GM10266 (cell line): ENCODE measurements at regions not wholly inside any gene's neighbourhood (a gene's known extent, or its start where the extent isn't known, plus 50 kb on each side); places are given as distances from the start of the nearest gene placed in this dataset.

Experiments
- DNase-seq: peaks from one replicate; pipeline ENCODE4 v3.0.0; 2012; ENCODE audit errors: extremely low spot score
- TF ChIP-seq, protein P1 (sequence below): IDR thresholded peaks from 2 replicates; pipeline ENCODE4 v1.5.1; 2012; ENCODE audit warnings: mild to moderate bottlenecking, low read depth; ENCODE audit not compliant: control insufficient read depth, insufficient read depth; ENCODE audit errors: missing control alignments

- TF ChIP-seq, protein P1, sequence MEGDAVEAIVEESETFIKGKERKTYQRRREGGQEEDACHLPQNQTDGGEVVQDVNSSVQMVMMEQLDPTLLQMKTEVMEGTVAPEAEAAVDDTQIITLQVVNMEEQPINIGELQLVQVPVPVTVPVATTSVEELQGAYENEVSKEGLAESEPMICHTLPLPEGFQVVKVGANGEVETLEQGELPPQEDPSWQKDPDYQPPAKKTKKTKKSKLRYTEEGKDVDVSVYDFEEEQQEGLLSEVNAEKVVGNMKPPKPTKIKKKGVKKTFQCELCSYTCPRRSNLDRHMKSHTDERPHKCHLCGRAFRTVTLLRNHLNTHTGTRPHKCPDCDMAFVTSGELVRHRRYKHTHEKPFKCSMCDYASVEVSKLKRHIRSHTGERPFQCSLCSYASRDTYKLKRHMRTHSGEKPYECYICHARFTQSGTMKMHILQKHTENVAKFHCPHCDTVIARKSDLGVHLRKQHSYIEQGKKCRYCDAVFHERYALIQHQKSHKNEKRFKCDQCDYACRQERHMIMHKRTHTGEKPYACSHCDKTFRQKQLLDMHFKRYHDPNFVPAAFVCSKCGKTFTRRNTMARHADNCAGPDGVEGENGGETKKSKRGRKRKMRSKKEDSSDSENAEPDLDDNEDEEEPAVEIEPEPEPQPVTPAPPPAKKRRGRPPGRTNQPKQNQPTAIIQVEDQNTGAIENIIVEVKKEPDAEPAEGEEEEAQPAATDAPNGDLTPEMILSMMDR: no peak
- no peak for DNase-seq
Observed at GRCh38 chr11:91435694-91436395, 788.8 kb upstream of the FAT3 start.

DNA sequence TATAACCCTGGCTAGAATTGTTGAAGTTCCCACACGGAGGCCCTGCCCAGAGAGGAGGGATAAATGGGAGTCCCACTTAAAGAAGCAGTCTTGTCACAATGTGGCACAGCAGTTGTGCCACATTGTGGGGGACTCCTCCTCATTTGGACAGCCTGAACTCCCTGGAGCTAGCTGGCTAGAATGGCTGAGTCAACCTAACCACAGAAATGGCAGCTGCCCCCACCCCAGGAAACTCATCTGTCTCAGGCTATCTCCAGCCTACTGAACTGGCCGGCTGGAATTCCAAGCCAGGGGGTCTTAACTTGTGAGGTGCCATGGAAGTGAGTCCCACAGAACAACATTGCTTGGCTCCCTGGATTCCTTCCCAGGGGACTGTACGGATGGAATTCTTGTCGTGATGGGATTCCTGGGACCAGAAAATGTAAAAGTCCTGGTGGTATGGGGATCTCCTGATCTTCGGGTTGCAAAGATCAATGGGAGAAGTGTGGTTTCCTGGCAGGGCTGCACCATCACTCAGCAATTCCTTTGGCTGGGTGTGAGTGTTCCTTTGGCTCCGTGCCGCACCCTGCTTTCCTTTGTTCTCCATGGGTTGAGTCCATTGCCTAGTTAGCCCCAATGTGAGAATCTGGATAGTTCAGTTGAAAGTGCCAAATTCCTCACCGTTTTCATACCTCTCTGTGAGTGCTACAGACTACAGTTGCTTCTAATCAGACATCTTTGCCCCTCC, 791.2 kb upstream of the FAT3 start:
- TF ChIP-seq, protein P1: no peak
- no peak for DNase-seq

- TF ChIP-seq, protein P1: no peak
- no peak for DNase-seq
Observed at GRCh38 chr11:91421641-91422040, 803.0 kb upstream of the FAT3 start.

GRCh38 chr11:91407842-91408241, 816.8 kb upstream of the FAT3 start:
- no peak for DNase-seq
- TF ChIP-seq, protein P1: no peak

- TF ChIP-seq, protein P1: no peak
- no peak for DNase-seq
Observed at GRCh38 chr11:91406009-91406408, 818.6 kb upstream of the FAT3 start.

DNA sequence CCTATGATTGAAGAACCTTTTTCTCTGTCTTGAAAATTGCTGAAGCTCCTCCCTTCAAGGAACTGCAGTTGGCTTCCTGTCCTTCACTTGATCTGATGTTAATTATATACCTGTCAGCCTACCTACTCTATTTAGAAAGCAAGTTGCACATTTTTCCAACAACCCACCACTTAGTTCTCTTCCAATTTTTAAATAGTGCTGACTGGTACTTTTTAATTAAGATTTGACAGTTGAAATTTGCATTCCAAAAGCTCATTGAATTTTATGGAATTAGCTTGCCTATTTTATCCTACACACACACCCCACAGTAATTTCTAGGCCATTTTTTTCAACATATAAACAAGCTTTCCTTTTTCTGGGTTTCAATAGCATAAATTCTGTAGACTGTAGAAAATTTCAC, 820.3 kb upstream of the FAT3 start:
- DNase-seq: no peak
- TF ChIP-seq, protein P1: no peak

GRCh38 chr11:91397134-91397468, 827.5 kb upstream of the FAT3 start:
- TF ChIP-seq, protein P1: no peak

More at GRCh38 chr11:91397134-91397468, 827.5 kb upstream of the FAT3 start:
- no peak for DNase-seq
